Nephron progenitor cell (in vitro differentiated cells): ENCODE measurements at regions not wholly inside any gene's neighbourhood (a gene's known extent, or its start where the extent isn't known, plus 50 kb on each side); places are given as distances from the start of the nearest gene placed in this dataset.
A peak's percentile ranks its signal among the peaks of the same experiment; 100 is the strongest.

Experiments used
- DNase-seq: peaks from one replicate; pipeline ENCODE4 v3.0.0; 2021
- H3K27ac Mint-ChIP-seq: 2 replicates; pipeline ENCODE4 v1.8.0; 2021; ENCODE audit warnings: mild to moderate bottlenecking, moderate library complexity, mixed read lengths
- H3K27me3 Mint-ChIP-seq: 2 replicates; pipeline ENCODE4 v1.8.0; 2021; ENCODE audit warnings: mild to moderate bottlenecking, low read depth, mixed read lengths; ENCODE audit not compliant: poor library complexity
- H3K36me3 Mint-ChIP-seq: 2 replicates; pipeline ENCODE4 v1.8.0; 2021; ENCODE audit warnings: low read depth, mixed read lengths
- H3K4me1 Mint-ChIP-seq: 2 replicates; pipeline ENCODE4 v1.8.0; 2021; ENCODE audit warnings: mixed read lengths
- H3K4me3 Mint-ChIP-seq: 2 replicates; pipeline ENCODE4 v1.8.0; 2021; ENCODE audit warnings: mild to moderate bottlenecking, moderate library complexity, mixed read lengths
- H3K9me3 Mint-ChIP-seq: 2 replicates; pipeline ENCODE4 v1.8.0; 2021; ENCODE audit warnings: mild to moderate bottlenecking, moderate library complexity, mixed read lengths
- CTCF ChIP-seq: fragments of 200-600 bp; sonication (generic); IDR thresholded peaks from 2 replicates; pipeline ENCODE4 v1.5.0; 2021; ENCODE audit warnings: antibody characterized with exemption

GRCh38 chr6:8223678-8224077 lies 121.3 kb upstream of the EEF1E1 start:
- no peak for DNase-seq
- H3K27ac Mint-ChIP-seq: no peak overlapping the region
- TF ChIP-seq CTCF: no peak
- H3K9me3 Mint-ChIP-seq: no peaks in the 10 kb centered on the region
- no peak overlapping the region for H3K4me3 Mint-ChIP-seq
- no peaks in the 10 kb centered on the region for H3K36me3 Mint-ChIP-seq
- H3K27me3 Mint-ChIP-seq: peaks cover 13% of the 10 kb centered on the region
- peaks cover 11% of the 10 kb centered on the region for H3K4me1 Mint-ChIP-seq

DNA sequence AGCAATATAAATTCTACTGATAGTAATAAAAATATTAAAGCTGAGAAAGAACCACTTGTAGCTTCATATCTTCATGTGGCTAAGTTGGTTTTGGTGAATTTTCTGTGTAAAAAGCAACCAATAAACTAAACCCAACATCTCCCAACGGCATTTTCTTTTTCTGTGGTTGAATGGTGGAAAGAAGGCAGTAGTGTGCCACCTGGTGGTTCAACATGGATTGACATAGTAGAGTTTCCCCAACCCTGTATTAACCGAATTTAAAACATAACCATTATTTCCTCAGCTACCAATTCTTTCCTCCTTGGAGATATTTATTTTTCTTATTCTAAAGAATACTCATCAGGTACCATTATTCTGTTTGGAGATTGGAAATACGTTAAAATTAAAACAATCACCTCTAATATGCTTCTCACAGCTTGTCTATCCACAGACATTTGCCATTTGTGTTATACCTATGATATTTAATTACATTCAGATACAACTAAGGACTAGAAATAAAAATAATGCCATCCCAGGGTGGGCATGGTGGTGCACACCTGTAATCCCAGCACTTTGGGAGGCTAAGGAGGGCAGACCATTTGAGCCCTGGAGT lies 117.1 kb upstream of the EEF1E1 start:
- Mint-ChIP-seq H3K9me3 (peaks cover 5% of the 10 kb centered on the region), H3K27me3 (peaks cover 13% of the 10 kb centered on the region), H3K4me3 (no peak overlapping the region), H3K4me1 (peaks cover 11% of the 10 kb centered on the region), H3K36me3 (no peaks in the 10 kb centered on the region), H3K27ac (no peak overlapping the region)
- TF ChIP-seq CTCF: peak; percentile 79
- peak; percentile 44 for DNase-seq

- no peak for TF ChIP-seq CTCF
- peaks cover 11% of the 10 kb centered on the region for H3K4me1 Mint-ChIP-seq
- peaks cover 5% of the 10 kb centered on the region for H3K9me3 Mint-ChIP-seq
- no peak for DNase-seq
- peaks cover 7% of the 10 kb centered on the region for H3K27me3 Mint-ChIP-seq
- H3K27ac Mint-ChIP-seq: no peak overlapping the region
- no peaks in the 10 kb centered on the region for H3K36me3 Mint-ChIP-seq
- no peak overlapping the region for H3K4me3 Mint-ChIP-seq
Measured at GRCh38 chr6:8218861-8219260, 116.5 kb upstream of the EEF1E1 start.

DNA sequence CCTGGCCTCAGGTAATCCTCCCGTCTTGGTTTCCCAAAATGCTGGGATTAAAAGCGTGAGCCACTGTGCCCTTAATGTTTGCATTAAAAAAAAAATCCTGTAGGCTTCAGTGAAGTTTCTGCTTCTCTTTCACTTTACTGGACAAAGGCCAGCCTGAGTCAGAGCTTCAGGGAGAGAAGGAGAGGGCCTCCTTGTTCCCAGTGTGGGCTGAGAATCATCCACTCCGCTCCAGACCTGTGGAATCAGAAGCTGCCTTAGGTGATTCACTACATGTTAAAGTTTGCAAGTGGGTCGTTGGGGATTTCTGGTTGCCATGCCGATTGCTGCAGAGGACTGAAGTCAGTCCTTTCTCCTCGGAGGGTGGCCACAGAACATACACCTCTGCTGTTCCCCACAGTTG lies 113.3 kb upstream of the EEF1E1 start:
- peaks cover 8% of the 10 kb centered on the region for H3K27me3 Mint-ChIP-seq
- no peaks in the 10 kb centered on the region for H3K36me3 Mint-ChIP-seq
- H3K4me3 Mint-ChIP-seq: no peak overlapping the region
- H3K4me1 Mint-ChIP-seq: peaks cover 19% of the 10 kb centered on the region
- H3K9me3 Mint-ChIP-seq: peaks cover 5% of the 10 kb centered on the region
- DNase-seq: no peak
- H3K27ac Mint-ChIP-seq: no peak overlapping the region
- TF ChIP-seq CTCF: no peak

- Mint-ChIP-seq H3K4me1 (peaks cover 20% of the 10 kb centered on the region), H3K9me3 (peaks cover 5% of the 10 kb centered on the region)
- no peak for TF ChIP-seq CTCF
Measured at GRCh38 chr6:8213995-8214394, 111.6 kb upstream of the EEF1E1 start.

GRCh38 chr6:8212720-8213434 lies 110.5 kb upstream of the EEF1E1 start:
- no peak overlapping the region for H3K4me3 Mint-ChIP-seq

More at GRCh38 chr6:8213995-8214394, 111.6 kb upstream of the EEF1E1 start:
- Mint-ChIP-seq H3K27ac (no peak overlapping the region), H3K27me3 (peaks cover 3% of the 10 kb centered on the region), H3K36me3 (no peaks in the 10 kb centered on the region), H3K4me3 (no peak overlapping the region)
- no peak for DNase-seq

More at GRCh38 chr6:8212720-8213434, 110.5 kb upstream of the EEF1E1 start:
- DNase-seq: no peak
- no peak for TF ChIP-seq CTCF
- Mint-ChIP-seq H3K36me3 (no peaks in the 10 kb centered on the region), H3K27me3 (peaks cover 3% of the 10 kb centered on the region), H3K4me1 (peaks cover 26% of the 10 kb centered on the region), H3K27ac (no peak overlapping the region), H3K9me3 (peaks cover 5% of the 10 kb centered on the region)
